Amniotic stem cell (primary cell): ENCODE measurements at regions not wholly inside any gene's neighbourhood (a gene's known extent, or its start where the extent isn't known, plus 50 kb on each side); places are given as distances from the start of the nearest gene placed in this dataset.

Experiments
- DNase-seq: peaks from one replicate; lab custom pipeline; 2025; lab: John Stamatoyannopoulos, UW

GRCh38 chr18:61082976-61083630, 250.1 kb upstream of the CDH20 start:
- no peak for DNase-seq

- DNase-seq, result no peak
Measured at GRCh38 chr18:61085036-61085435, 248.2 kb upstream of the CDH20 start.

GRCh38 chr18:61085761-61086160, 247.5 kb upstream of the CDH20 start:
- DNase-seq, result no peak

DNA sequence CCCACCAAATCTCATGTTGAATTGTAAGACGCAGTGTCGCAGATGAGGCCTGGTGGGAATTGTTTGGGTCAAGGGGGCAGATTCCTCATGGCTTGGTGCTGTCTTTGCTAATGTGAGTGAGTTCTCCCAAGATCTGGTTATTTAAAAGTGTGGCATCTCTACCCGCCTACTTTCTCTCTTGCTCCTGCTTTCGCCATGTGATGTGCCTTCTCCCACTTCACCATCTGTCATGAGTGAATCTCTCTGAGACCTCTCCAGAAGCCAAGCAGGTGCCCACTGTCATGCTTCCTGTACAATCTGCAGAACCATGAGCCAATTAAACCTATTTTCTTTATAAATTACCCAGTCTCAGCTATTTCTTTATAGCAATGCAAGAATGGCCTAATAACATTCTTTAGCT, 246.6 kb upstream of the CDH20 start:
- DNase-seq, result no peak

GRCh38 chr18:61091379-61091778, 241.9 kb upstream of the CDH20 start:
- DNase-seq, result no peak

GRCh38 chr18:61093965-61094364, 239.3 kb upstream of the CDH20 start:
- no peak for DNase-seq

GRCh38 chr18:61096226-61096625, 237.0 kb upstream of the CDH20 start:
- DNase-seq, result no peak

- DNase-seq, result no peak
Measured at GRCh38 chr18:61107113-61107512, 226.1 kb upstream of the CDH20 start.

DNA sequence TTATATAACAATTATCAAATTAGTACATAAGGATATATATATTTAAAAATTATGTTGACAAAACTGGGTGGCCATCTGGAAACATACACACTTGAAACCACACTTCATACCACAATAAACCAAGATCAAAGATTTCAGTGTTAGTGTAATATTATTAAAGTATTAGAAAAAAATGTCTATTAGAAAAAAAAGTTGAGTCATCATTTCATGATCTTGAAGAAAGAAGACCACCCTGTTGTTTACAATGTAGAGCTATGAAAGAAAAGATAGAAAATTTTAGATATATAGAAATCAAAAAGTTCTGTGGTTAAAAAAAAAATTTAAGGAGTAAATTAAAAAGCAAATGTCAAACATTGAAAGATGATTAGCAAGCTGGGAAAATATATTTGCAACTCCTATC, 224.5 kb upstream of the CDH20 start:
- DNase-seq, result no peak

DNA sequence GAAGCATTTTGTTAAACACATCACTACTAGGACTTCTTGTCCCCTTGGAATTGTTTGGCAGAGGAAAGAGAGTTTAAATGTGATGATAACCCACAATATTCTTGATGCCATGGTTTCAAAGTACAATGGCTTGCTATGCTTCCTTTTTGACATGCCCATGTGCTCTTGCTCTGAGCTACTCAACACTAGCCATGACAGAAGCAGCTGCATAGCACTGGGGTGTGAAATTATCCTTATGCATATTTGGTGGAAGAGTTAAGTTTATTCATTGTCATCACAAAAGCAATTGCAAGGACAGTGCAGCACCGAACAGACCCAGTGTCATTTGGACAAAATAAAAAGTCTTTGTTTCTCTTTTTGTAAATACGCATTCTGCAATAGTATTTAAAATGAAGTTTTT, 209.9 kb upstream of the CDH20 start:
- no peak for DNase-seq

GRCh38 chr18:61127714-61128467, 205.3 kb upstream of the CDH20 start:
- no peak for DNase-seq

DNA sequence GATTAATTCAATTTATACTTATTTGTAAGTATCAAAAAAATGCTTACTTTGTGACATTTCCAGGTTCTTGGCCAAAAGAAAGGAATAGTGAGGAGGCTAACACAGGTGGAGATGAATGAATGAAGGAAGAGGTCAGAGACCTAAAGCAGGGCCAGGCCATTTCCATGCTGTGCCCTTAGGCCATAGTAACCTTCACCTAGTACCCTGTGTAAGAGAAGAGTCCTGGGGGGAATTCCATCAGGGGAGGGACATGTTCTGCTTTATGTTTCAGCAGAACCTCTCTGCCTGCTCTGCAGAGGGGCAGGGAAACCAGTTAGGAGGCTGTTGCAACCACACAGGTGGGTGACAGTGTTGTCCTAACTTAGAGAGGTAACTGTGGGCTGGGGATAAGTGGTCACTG, 204.2 kb upstream of the CDH20 start:
- no peak for DNase-seq

GRCh38 chr18:61132031-61132430, 201.2 kb upstream of the CDH20 start:
- no peak for DNase-seq

- no peak for DNase-seq
Measured at GRCh38 chr18:61133783-61134182, 199.4 kb upstream of the CDH20 start.

GRCh38 chr18:61136711-61137251, 196.4 kb upstream of the CDH20 start:
- DNase-seq, result no peak

- no peak for DNase-seq
Measured at GRCh38 chr18:61141691-61142090, 191.5 kb upstream of the CDH20 start.

DNA sequence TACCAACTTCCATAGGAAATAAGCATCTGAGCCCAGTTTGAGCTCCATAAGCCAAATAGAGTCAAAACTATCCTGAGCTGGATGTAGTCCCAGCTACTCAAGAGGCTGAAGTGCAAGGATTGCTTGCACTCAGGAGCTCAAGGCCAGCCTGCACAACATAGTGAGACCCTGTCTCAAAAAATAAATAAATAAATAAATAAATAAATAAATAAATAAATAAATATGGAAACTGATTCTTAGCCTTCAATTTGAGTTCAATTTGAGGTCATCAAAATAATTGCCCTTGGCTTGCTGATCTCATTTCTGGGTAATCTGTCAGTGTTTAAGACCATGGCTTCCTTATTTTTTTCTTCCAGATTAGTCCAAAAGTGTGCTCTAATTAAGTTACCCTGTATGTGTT, 184.9 kb upstream of the CDH20 start:
- no peak for DNase-seq

DNA sequence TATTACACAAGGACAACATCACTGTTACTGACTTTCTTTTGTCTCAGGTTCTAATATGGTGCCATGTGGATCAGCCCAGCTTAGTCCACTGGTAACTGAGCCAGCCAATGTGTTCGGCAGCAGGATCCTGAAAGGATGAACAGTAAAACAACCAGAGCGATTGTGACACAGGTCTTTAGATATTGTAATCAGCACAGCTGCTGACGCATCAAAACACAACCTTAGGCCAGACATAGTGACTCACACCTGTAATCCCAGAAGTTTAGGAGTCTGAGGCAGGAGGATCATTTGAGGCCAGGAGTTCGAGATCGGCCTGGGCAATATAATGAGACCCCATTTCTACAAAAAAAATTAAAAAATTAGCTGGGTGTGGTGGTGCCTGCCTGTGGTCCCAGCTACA, 183.4 kb upstream of the CDH20 start:
- DNase-seq, result no peak

- DNase-seq, result no peak
Measured at GRCh38 chr18:61153571-61153970, 179.7 kb upstream of the CDH20 start.

GRCh38 chr18:61154866-61155265, 178.4 kb upstream of the CDH20 start:
- no peak for DNase-seq

- DNase-seq, result no peak
Measured at GRCh38 chr18:61155586-61155985, 177.6 kb upstream of the CDH20 start.

- no peak for DNase-seq
Measured at GRCh38 chr18:61157451-61157850, 175.8 kb upstream of the CDH20 start.

DNA sequence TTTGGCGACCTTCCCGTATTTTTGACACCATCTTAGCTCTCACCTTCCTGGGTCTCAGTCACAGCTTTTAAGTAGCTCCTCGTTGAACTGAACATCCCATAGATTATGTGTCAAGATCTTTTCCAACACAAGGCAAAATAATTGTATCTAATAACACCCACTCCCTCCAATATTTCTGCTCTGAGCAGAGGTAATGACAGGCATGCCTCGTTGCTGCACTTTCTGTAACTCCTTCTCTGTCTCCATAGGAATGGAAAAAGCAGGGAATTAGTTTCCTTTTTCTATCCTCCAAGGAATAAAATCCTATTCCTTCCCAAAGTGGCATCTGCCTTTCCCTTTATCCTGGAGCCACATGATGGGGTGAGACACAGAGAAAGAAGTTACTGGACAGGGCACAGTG, 174.0 kb upstream of the CDH20 start:
- DNase-seq, result no peak

DNA sequence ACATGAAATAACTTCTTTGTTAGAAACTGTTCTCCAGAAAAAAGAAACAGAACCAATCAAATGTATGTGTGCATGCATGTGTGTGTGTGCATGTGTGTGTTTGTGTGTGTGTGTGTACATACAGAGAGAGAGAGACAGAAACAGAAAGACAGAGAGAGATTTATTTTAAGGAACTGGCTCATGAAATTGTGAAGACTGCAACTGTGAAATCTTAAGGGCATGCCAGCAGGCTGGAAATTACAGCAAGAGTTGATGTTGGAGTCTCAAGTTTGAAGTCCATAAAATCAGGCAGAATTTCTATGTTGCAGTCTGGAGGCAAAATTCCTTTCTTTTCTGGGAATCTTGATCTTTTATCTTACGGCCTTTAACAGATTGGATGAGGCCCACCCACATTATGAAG, 168.9 kb upstream of the CDH20 start:
- no peak for DNase-seq
